Fibroblast of gingiva (primary cell): ENCODE measurements at regions not wholly inside any gene's neighbourhood (a gene's known extent, or its start where the extent isn't known, plus 50 kb on each side); places are given as distances from the start of the nearest gene placed in this dataset.
"Not testable (repeated sequence)": the region's sequence is repeated elsewhere in the genome, so short reads cannot be mapped to it uniquely, and the experiment has no call there.

Experiments used
- DNase-seq: peaks from one replicate; pipeline ENCODE4 v3.0.0-alpha.2; 2011; ENCODE audit warnings: low read depth

DNA sequence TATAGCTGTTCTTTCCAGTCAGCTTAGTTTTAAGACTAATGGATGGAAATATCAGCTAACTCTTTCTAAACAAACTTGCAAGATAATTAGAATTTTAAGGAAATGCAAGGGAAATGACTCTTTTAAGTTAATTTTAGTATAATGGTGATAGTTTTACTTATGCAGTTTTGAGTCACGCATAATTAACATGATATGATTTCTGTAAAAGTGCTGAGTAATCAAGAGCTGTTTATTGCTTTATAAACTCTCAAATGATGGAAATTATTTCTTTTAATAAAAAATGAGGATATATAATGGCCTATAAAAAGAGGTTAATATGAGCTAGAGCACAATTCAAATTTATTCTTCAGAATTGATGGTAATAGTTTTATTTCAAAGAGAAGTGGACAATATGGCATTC lies 385.9 kb downstream of the GLUD2 start:
- no peak for DNase-seq

DNA sequence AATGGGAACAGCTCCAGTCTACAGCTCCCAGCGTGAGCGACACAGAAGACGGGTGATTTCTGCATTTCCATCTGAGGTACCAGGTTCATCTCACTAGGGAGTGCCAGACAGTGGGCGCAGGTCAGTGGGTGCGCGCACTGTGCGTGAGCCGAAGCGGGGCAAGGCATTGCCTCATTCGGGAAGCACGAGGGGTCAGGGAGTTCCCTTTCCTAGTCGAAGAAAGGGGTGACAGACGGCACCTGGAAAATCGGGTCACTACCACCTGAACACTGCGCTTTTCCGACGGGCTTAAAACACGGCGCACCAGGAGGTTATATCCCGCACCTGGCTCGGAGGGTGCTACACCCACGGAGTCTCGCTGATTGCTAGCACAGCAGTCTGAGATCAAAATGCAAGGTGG lies 390.3 kb downstream of the GLUD2 start:
- DNase-seq: not testable (repeated sequence)

DNA sequence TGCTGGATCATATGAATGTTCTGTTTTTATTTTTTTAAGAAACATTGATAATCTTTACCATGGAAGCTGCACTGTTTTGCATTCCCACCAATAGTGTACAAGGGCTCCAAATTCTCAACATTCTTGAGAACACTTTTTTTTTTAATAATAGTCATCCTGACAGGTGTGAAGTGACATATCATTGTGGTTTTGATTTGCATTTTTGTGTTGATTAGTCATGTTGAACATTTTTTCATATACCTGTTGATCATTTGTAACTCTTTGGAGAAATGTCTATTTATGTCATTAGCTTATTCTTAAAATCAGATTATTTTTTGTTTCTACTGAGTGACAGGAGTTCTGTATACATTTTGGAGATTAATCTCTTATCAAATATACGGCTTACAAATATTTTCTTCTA lies 408.5 kb downstream of the GLUD2 start:
- DNase-seq: no peak

DNA sequence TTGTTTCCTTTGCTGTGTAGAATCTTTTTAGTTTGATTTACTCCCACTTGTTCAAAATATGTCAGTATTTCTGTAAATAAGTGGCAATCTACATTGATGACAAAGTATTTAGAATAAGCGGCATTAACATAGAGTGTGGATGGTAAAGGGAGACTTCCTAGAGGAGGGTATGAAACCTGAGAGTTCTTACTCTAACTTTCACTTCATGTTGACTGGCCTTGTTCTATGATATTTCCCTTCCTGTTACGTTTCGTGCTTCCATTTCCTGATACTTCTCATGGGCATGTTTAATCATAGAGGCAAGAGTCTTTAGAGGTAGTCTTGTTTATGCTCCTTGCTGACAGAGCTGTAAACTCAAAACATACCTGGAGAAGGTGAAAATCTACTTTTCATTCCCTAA lies 408.9 kb downstream of the GLUD2 start:
- no peak for DNase-seq

DNA sequence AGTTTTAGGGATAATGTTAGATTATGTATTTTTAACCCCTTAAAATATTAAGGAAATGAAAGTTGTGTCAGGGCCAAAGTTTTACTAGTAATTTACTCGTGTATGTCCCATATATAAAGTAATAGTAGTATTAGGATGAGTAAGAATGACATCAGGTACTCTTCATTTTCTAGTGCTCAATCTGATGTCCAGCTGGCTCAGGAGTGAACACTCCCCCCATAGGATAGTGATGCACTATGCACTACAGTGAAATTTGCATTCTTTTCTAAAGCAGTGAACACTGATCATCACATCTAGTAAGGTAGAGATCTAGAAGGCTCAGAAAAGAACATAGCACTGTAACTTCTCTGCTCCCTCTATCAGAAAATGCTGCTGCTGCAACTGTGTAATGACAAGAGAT lies 409.7 kb downstream of the GLUD2 start:
- no peak for DNase-seq

DNA sequence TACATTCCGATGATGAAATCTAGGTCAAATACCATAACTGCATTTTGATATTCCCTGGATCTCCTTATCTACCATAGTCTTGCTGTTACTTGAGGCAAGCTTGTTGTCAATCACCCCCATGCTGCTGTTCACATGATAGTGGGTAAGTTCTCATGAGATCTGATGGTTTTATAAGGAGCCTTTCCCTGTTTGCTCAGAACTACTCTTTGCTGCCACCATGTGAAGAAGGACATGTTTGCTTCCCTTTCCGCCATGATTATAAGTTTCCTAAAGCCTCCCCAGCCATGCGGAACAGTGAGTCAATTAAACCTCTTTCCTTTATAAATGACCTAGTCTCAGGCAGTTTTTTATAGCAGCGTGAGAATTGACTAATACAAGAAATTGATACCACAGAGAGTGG lies 432.0 kb downstream of the GLUD2 start:
- peak; percentile 33 for DNase-seq

DNA sequence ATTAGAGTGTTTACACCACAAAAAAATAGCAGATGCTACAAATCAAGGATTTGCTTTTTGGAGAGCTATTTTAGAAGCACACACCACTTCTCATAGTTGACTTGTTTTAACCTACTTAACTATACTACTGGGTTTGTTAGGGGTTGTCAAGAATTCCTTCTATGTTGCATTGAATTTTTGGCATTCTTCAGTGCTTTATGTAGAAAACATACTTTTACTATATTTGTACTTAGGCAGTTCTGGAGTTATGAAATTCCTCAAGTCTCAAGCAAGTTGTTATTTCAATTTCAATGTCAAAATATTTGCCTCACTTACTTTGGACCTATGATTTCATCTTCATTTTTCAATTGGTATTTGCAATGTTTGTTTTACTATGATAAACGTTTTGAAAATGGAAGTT lies 449.6 kb downstream of the GLUD2 start:
- DNase-seq: peak; percentile 45

DNA sequence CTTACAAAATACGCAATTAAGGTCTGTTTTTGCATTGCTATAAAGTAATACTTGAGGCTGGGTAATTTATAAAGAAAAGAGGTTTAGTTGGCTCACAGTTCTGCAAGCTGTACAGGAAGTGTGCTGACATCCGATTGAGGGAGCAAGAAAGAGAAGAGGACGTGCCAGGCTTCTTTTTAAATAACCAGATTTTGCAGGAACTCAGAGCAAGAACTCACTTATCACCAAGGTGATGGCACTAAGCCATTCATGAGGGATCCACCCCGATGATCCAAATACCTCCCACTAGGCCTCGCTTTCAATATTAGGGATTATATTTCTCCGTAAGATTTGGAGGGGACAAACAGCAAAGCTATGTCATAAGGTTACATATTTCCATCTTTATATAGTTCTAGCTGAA lies 456.7 kb downstream of the GLUD2 start:
- DNase-seq: no peak

DNA sequence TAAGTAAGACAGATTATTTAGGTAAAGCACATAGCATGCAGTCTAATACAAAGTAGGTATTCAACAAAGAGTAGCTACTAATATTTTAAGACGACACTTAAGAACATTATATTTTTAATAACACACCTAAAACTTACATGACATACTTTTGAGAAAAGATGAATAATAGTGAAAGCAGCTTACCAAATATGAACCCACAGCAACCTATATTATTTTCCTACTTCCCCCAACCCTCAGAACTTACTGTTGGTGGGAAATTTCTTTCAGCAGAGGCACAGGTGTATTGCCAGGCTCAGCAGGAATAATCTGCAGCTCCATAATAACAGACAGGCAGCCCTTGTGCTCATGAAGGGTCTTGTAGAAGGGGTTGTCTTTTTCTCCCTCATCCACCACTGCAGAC lies 498.9 kb downstream of the GLUD2 start:
- no peak for DNase-seq

DNA sequence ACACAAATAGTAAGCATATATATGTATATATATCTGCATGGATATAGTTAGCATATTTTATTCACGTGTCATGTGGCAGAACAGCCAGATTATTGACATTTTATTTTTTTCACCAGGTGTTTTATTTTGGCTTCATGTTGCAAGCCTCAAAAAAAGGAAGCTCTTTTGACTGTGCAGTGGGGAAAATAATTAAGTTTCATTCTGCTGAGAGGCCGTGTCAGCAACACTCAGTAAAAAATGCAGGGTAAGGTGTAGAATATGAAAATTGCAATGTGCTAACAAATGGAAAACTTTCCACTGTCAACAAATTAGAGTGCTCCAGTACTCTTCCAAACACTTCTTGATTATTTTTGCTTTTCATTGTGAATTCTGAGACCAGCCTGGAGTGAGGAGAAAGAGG lies 511.5 kb downstream of the GLUD2 start:
- DNase-seq: no peak

DNA sequence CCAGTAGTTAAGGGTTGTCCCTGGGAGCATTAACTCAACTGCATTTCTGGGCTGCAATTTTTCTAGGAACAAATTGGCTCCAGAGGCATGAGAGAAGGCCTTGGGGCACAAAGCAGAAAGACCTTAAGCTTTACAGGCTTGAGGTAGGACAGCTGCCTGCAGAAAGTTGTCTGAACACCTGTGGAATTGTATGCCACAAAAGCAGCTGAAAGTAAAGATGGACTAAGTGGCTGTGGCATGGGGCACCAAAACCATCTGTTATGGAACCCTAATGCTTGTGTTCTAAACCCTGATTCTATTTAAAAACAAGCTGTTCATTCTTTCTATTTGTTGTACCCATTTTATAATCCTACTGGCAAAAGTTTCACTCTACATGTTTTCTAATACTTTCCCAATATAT lies 515.2 kb downstream of the GLUD2 start:
- no peak for DNase-seq

DNA sequence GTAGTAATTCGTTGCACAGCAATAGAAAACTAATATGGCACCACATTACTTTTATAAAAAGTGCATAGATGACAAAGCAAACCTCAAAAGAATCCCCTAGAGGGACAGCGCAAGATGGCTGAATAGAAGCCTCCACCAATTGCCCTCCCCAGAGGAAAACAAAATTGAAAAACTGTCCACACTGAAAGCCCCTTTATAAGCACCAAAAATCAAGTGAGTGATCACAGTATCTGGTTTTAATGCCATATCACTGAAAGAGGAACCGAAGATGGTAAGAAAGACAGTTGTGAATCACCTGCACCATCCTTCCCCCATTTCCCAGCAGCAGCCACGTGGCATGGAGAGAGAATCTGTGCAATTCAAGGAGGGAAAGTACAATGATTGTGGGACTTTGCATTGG lies 522.2 kb downstream of the GLUD2 start:
- no peak for DNase-seq

DNA sequence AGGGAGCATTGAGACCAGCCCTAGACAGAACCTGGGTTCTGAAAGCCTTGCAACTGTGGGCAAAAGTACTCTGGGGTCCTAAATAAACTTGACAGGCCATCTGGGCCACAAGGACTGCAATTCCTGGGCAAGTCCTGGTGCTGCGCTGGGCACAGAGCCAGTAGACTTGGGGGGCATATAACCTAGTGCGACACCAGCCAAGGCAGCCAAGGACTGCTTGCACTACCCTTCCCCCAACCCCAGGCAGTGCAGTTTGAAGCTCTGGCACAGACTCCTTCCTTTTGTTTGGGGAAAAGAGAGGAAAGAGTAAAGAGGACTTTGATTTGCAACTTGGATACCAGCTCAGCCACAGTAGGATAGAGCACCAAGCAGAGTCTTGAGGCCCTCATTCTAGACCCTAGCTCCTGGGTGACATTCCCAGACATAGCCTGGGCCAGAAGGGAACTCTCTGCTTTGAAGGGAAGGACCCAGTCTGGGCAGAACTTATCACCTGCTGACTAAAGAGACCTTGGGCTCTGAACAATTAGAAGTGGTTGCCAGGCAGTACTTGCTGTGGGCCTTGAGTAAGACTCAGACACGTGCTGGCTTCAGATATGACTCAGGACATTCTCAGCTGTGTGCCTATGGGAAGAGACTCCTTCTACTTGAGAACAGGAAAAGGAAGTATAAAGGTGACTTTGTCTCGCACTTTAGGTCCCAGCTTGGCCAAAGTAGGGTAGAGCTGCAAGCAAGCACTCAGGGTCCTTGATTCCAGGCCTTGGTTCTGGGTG lies 522.8 kb downstream of the GLUD2 start:
- no peak for DNase-seq

DNA sequence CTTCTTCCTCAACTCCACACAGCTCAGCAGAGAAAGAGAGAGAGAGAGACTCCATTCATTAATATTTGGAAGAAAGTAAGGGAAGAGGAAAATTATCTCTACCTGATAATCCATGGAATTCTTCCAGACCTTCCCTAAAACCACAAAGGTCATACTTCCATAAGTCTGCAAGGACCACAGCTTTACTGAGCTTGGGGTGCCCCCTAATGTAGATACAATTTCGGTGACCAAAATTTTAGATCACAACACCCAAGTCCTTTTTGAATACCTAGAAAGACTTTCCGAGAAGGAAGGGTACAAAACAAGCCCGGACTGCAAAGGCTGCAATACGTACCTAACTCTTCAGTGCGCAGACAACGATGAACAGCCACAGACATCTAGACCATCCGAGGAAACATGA lies 523.9 kb downstream of the GLUD2 start:
- no peak for DNase-seq

DNA sequence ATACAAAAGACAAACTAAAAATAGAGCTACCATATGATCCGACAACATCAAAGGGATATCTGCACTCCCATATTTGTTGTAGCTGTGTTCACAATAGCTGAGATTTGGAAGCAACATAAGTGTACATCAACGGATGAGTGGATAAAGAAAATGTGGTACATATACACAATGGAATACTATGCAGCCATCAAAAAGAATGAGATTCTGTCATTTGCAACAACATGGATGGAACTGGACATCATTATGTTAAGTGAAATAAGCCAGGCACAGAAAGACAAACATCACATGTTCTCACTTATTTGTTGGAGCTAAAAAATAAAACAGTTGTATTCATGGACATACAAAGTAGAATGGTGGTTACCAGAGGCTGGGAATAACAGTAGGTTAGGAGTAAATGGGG lies 527.0 kb downstream of the GLUD2 start:
- not testable (repeated sequence) for DNase-seq

DNA sequence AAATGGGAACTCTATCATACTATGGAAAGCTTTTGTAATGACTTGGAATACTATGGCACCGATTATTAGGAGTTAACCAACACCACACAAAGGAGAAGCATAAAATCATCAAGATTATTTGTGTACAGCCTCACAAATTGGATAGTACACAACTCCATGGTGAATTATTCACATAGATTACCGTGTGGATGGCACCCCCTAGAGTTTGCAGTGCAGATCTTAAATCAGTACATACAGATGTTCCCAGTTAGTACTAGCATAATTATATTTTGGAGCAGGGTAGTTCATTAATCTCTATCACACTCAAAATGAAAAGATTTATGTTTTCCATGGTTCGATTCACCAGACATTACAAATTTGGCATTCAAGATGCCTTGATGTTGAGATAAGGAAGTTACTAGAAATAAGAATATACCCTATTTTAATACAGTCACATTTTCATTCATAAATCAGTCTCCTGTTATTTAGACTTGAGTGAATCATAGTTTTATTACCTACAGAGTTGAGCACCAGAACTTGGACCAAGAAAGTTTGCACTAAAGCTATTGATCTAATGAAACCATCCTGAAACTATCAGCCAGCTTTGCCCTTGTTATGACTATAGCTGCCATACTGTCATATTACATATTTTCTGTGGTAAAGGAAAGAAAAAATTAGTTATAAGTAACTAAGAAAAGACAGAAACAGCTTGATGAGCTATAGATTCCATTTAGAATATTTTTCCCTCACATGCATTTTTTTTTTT lies 531.8 kb downstream of the GLUD2 start:
- DNase-seq: peak; percentile 12

DNA sequence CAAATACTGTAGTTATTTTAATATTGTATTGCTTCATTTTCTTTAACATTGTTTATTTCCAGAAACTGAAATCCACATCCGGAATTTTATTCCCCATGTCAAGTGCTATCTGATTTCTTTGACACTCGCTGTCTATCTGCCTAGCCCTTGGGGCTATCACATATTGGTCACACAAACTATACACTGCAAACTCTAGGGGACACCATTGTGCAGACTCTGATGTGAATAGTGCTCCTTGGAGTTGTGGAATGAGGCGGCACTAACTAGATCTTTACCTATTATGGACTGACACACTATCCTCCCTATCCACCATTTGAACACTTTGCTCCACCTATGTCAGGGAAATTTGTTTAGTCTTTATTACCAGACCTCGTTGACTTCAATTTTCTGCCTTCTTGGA lies 534.5 kb downstream of the GLUD2 start:
- peak; percentile 2 for DNase-seq

DNA sequence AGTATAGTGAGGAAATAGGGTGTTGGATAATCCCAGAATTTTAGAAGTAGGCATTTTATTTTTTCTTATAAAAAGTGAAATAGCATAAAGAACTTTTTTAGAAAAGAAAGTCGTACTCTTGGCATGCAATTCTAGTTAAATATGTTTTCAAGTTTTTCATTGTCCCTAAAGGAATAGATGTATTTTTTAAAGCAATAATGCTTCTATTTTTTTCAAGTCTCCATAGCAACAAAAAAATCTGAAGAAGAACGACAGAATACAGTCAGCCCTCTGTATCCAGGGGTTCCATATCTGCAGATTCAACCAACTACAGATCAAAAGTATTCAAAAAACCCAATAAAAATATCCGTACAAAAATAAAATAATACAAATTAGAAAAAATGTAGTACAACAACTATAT lies 538.2 kb downstream of the GLUD2 start:
- DNase-seq: no peak

DNA sequence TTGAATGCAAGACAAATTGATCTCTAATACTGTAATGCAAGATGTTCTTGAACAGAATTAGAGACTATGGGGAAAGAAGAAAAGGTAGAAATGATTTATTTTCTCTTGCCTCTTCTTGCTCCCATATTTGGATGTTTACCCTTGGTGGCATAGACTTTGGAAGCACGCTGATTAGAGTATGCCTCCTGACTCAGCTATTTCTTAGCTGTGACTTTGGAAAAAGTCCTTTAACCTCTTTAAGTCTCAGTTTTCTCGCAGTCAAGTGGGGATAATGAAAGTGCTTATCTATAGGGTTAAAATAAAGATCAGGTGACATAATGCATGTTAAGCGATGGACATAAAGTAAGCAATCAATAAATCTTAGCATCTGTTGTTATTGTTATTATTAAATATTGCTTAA lies 545.5 kb downstream of the GLUD2 start:
- DNase-seq: no peak

DNA sequence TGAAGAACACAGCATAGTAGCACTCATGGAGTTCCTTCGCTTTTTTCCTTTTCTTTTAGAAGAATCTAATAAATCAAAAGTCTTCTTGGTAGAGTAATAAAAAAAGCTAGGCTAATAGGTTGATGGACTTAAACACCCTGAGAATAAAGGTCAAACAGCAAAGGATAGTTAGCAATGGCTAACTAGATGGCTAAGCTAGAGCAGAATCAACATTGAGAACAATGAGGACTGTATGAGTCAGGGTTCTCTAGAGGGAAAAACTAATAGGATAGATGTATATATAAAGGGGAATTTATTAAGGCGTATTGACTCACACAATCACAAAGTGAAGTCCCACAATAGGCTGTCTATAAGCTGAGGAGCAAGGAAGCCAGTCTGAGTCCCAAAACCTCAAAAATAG lies 550.9 kb downstream of the GLUD2 start:
- DNase-seq: no peak

DNA sequence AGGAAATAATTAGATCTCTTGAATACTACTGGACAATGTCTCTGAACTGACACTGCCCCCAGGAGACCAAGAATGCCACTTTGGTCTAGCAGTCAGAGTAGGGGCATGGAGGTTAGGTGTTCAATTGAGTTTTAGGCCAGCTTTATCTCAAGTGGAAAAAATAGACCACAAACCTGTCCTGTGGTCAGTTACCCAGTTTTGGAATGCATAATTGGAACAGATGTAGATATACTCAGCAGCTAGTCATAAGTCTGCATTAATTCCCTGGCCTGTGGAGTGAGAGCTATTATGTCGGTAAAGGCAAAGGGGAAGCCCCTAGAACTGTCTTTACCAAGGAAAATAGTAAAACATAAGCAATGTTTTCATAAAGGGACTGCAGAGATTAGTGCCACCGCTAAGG lies 587.7 kb downstream of the GLUD2 start:
- DNase-seq: no peak

DNA sequence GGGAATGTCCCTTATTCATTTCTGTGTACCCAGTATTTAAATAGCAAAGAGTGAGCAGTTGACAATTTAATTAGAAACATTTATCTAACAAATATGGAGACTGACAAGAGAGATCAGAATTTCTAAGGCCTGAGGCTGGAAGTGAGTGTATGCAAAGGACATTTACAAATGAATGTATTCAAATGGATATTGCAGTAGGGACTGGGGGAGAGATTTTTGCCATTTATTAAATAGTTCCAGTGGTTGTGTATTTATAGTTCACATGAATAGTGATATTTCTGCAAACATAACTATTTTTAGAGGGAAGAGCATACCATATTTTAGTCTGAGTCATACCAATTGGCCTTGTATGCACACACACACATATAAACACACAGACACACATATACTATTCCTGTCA lies 592.4 kb downstream of the GLUD2 start:
- DNase-seq: peak; percentile 26

DNA sequence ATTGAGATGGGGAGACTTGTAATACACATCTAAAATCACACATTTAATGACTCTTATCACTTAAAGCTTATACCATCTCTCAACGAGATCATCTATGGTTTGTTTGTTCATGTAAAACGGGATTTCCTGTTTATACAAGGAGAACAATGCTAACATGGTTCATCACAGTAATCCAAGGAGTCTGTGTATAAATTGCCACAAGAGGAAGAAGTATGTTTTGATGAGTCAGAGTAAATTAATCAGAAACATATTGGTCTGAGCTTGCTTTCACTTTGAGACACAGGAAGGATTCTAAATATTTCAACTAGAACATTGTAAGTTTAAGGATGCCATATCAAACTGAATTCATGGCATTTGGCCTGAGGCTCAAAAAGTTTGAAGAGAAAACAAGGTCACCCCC lies 594.1 kb downstream of the GLUD2 start:
- peak; percentile 78 for DNase-seq

DNA sequence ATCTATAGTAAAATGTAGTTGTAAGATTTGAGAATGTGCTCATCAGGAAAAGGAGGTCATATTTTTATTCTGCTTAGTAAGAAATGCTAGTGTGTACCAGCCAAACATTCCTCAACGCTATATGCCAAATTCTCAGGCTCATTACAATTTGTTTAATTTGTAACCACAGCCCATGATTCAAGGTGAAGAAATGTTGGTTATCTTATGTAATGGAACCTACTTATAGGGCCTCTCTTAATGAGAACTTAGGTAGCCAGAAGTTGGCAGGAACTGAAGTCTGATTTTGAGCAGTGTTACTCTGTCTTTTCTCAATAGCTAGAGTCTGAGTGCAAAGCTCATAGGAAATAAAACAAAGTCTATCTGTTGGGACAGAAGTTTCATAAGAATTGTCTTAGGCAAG lies 595.0 kb downstream of the GLUD2 start:
- DNase-seq: peak; percentile 81
